Endothelial cell of umbilical vein (primary cell): ENCODE measurements at regions not wholly inside any gene's neighbourhood (a gene's known extent, or its start where the extent isn't known, plus 50 kb on each side); places are given as distances from the start of the nearest gene placed in this dataset.

Experiments used
- BruUV-seq: library from RNA; stranded (reverse); fragments of 400-500 nt; replicated peaks from 2 replicates; lab custom pipeline; 2021; lab: Mats Ljungman, UMichigan
- CTCF ChIA-PET: fragments of 300-600, 350-600 bp; sonication (Branson Sonifier 250); formaldehyde crosslinking; loops from one replicate; lab custom pipeline; 2021; ENCODE audit warnings: antibody characterized with exemption, inconsistent platforms; lab: Charles Lee
- POLR2A ChIA-PET: fragments of 300-600, 350-600 bp; sonication (Branson Sonifier 250); formaldehyde crosslinking; loops from one replicate; lab custom pipeline; 2021; ENCODE audit warnings: antibody characterized with exemption, inconsistent platforms; lab: Charles Lee
- DNase-seq: peaks from one replicate; pipeline ENCODE4 v3.0.0-alpha.2; 2011; ENCODE audit warnings: low read depth, low spot score
- FAIRE-seq: peaks from 2 replicates; lab custom pipeline; 2011; peaks lifted over from hg19 to GRCh38; lab: Jason Lieb, UNC
- H2AFZ ChIP-seq: 2 replicates; pipeline ENCODE4 v1.6.0; 2012; ENCODE audit warnings: low read depth, low read length, control low read depth, inconsistent platforms
- H3K27ac ChIP-seq: 2 replicates; pipeline ENCODE4 v1.5.1; 2011; ENCODE audit warnings: low read depth, mild to moderate bottlenecking, control low read depth, low read length, moderate library complexity; ENCODE audit not compliant: insufficient read depth
- H3K27me3 ChIP-seq, 2 experiments: 2 replicates each; pipeline versions ENCODE4 v1.6.0 to v1.6.1; 2011; ENCODE audit warnings: low read length in 2 of 2, mixed read lengths in 1 of 2; ENCODE audit not compliant: control insufficient read depth in 2 of 2, insufficient read depth in 2 of 2
- H3K36me3 ChIP-seq, 2 experiments: 2 replicates in 1 of 2; 3 replicates in 1 of 2; pipeline ENCODE4 v1.5.1; 2011; ENCODE audit warnings: low read length in 2 of 2, mild to moderate bottlenecking in 1 of 2, moderate library complexity in 1 of 2; ENCODE audit not compliant: control insufficient read depth in 2 of 2, insufficient read depth in 2 of 2; ENCODE audit errors: extremely low read depth in 1 of 2
- H3K4me1 ChIP-seq: 3 replicates; pipeline ENCODE4 v1.5.1; 2011; ENCODE audit warnings: mild to moderate bottlenecking, low read length; ENCODE audit not compliant: control insufficient read depth, insufficient read depth; ENCODE audit errors: extremely low read depth
- H3K4me2 ChIP-seq: 2 replicates; pipeline ENCODE4 v1.6.1; 2011; ENCODE audit warnings: low read length, control low read depth, mixed read lengths; ENCODE audit not compliant: insufficient read depth
- H3K4me3 ChIP-seq, 3 experiments: fragments of 200-600 bp in 1 of 3; sonication (generic), shearing (Covaris generic) in 1 of 3; replicated peaks in 1 of 3; 2 replicates each; pipeline ENCODE4 v1.5.1; 2011 to 2016; ENCODE audit warnings: control low read depth in 3 of 3, low read length in 3 of 3, mild to moderate bottlenecking in 2 of 3, inconsistent platforms in 1 of 3, low read depth in 1 of 3, moderate library complexity in 1 of 3; ENCODE audit not compliant: insufficient read depth in 1 of 3
- H3K79me2 ChIP-seq: 2 replicates; pipeline ENCODE4 v1.6.0; 2012; ENCODE audit warnings: low read length, inconsistent platforms; ENCODE audit not compliant: control insufficient read depth, insufficient read depth
- H3K9ac ChIP-seq: replicated peaks from 2 replicates; pipeline ENCODE3; 2011; ENCODE audit warnings: low read length, control low read depth; ENCODE audit not compliant: insufficient read depth; ENCODE audit errors: extremely low read depth
- H3K9me1 ChIP-seq: replicated peaks from 3 replicates; pipeline ENCODE4 v1.6.0; 2011; ENCODE audit warnings: mild to moderate bottlenecking, low read length; ENCODE audit not compliant: control insufficient read depth, insufficient read depth; ENCODE audit errors: extremely low read depth
- H3K9me3 ChIP-seq: replicated peaks from 2 replicates; pipeline ENCODE4 v1.5.1; 2012; ENCODE audit warnings: low read length, inconsistent platforms; ENCODE audit not compliant: control insufficient read depth, insufficient read depth
- H4K20me1 ChIP-seq: replicated peaks from 2 replicates; pipeline ENCODE3; 2011; ENCODE audit warnings: mild to moderate bottlenecking, low read length; ENCODE audit not compliant: control insufficient read depth, insufficient read depth; ENCODE audit errors: extremely low read depth
- EZH2 ChIP-seq: IDR thresholded peaks from 2 replicates; pipeline ENCODE4 v1.6.1; 2012; ENCODE audit warnings: borderline replicate concordance, low read depth, mild to moderate bottlenecking, moderate library complexity, low read length, inconsistent platforms; ENCODE audit not compliant: severe bottlenecking
- FOS ChIP-seq: IDR thresholded peaks from 2 replicates; pipeline ENCODE4 v1.6.1; 2011; ENCODE audit warnings: mild to moderate bottlenecking, low read length, moderate library complexity, borderline replicate concordance; ENCODE audit not compliant: insufficient read depth
- GATA2 ChIP-seq: IDR thresholded peaks from 2 replicates; pipeline ENCODE4 v1.7.0; 2011; ENCODE audit warnings: low read depth, mild to moderate bottlenecking, moderate library complexity, mixed read lengths, low read length; ENCODE audit not compliant: insufficient read length, insufficient read depth
- JUN ChIP-seq: IDR thresholded peaks from 2 replicates; pipeline ENCODE4 v1.6.1; 2011; ENCODE audit warnings: borderline replicate concordance, low read depth; ENCODE audit not compliant: insufficient read length, insufficient read depth
- MYC ChIP-seq: IDR thresholded peaks from one replicate; pipeline ENCODE4 v1.6.1; 2011; ENCODE audit warnings: mild to moderate bottlenecking, low read depth, low read length
- POLR2A ChIP-seq: IDR thresholded peaks from 2 replicates; pipeline ENCODE4 v1.6.1; 2012; ENCODE audit warnings: low read depth, mild to moderate bottlenecking, control low read depth, low read length
- POLR2AphosphoS5 ChIP-seq: IDR thresholded peaks from 2 replicates; pipeline ENCODE4 v1.6.1; 2012; ENCODE audit warnings: low read depth, mild to moderate bottlenecking, control low read depth, low read length, moderate library complexity; ENCODE audit not compliant: insufficient read depth
- dilution Hi-C: fragments of 300-500 bp; cut with MboI; formaldehyde crosslinking; loops from one replicate; pipeline ENCODE4 v1.15.0; 2019; ENCODE audit warnings: low sequenced_read_pairs; ENCODE audit not compliant: extremely low pct_ligation_motif_present
- intact Hi-C: fragments of 100-400 bp; cut with micrococcal nuclease; formaldehyde crosslinking; loops from one replicate; pipeline ENCODE4 v1.10.0; 2022
- TF ChIP-seq, protein P1 (sequence below), 2 donors: IDR thresholded peaks; 1 replicate in 1 of 2; 2 replicates in 1 of 2; pipeline ENCODE4 v1.5.1; 2011; ENCODE audit warnings: low read length in 2 of 2, mild to moderate bottlenecking in 2 of 2, moderate library complexity in 2 of 2, control low read depth in 1 of 2, inconsistent platforms in 1 of 2, low read depth in 1 of 2; ENCODE audit not compliant: insufficient read depth in 1 of 2; ENCODE audit errors: extremely low read depth in 1 of 2
- TF ChIP-seq, protein P2 (sequence below): IDR thresholded peaks from 2 replicates; pipeline ENCODE4 v1.6.1; 2011; ENCODE audit not compliant: insufficient read depth, insufficient read length

DNA sequence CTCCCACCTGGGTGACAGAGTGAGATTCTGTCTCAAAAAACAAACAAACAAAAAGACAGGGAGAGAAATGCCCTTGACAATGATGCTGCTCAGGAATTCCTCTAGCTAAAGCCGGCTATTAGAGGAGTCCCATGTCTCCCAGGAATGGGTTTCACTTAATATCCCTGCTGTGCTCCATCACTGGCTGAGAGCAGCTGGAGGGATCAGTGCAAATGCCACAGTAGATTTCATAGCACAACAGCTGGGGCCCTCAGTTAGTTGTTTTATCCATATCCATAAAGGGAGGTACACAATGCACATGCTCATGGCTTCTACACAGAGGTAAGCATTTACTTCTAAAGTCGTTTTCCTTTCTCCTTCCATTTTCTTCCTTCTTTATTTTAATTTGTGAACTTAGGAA lies 742.0 kb upstream of the POU3F2 start:
- Histone ChIP-seq H3K4me2 (no peak overlapping the region), H3K27ac (no peak overlapping the region), H3K4me3 (no peak overlapping the region), H4K20me1 (no peaks in the 10 kb centered on the region), H2AFZ (no peak overlapping the region), H3K79me2 (no peaks in the 10 kb centered on the region), H3K9me3 (no peaks in the 10 kb centered on the region), H3K9me1 (no peaks in the 10 kb centered on the region), H3K4me1 (no peaks in the 10 kb centered on the region), H3K27me3 (no peaks in the 10 kb centered on the region), H3K9ac (no peak overlapping the region), H3K36me3 (no peaks in the 10 kb centered on the region)
- no peak for TF ChIP-seq MYC
- TF ChIP-seq GATA2, result no peak
- TF ChIP-seq, protein P1, sequence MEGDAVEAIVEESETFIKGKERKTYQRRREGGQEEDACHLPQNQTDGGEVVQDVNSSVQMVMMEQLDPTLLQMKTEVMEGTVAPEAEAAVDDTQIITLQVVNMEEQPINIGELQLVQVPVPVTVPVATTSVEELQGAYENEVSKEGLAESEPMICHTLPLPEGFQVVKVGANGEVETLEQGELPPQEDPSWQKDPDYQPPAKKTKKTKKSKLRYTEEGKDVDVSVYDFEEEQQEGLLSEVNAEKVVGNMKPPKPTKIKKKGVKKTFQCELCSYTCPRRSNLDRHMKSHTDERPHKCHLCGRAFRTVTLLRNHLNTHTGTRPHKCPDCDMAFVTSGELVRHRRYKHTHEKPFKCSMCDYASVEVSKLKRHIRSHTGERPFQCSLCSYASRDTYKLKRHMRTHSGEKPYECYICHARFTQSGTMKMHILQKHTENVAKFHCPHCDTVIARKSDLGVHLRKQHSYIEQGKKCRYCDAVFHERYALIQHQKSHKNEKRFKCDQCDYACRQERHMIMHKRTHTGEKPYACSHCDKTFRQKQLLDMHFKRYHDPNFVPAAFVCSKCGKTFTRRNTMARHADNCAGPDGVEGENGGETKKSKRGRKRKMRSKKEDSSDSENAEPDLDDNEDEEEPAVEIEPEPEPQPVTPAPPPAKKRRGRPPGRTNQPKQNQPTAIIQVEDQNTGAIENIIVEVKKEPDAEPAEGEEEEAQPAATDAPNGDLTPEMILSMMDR (IDR thresholded peaks at IDR 0.05; ENCODE audit: extremely low read depth in 1 of 2, insufficient read depth in 1 of 2, low read depth in 1 of 2, low read length in 2 of 2), result no peak
- TF ChIP-seq EZH2, result no peak
- no peak for TF ChIP-seq POLR2A
- TF ChIP-seq JUN, result no peak
- TF ChIP-seq, protein P2, sequence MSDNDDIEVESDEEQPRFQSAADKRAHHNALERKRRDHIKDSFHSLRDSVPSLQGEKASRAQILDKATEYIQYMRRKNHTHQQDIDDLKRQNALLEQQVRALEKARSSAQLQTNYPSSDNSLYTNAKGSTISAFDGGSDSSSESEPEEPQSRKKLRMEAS, result no peak
- TF ChIP-seq FOS, result no peak
- TF ChIP-seq POLR2AphosphoS5, result no peak
- BruUV-seq, result no TSS peak
- intact Hi-C loops (no loop called here), dilution Hi-C loops (no loop called here)
- DNase-seq (no peak), FAIRE-seq (no peak)
- ChIA-PET POLR2A (no interaction called here), CTCF (no interaction called here)
